HG02943 (cell line): ENCODE measurements at regions not wholly inside any gene's neighbourhood (a gene's known extent, or its start where the extent isn't known, plus 50 kb on each side); places are given as distances from the start of the nearest gene placed in this dataset.
"Not testable (repeated sequence)": the region's sequence is repeated elsewhere in the genome, so short reads cannot be mapped to it uniquely, and the experiment has no call there.

ENCODE experiments used
- ATAC-seq: cut with Tn5 transposase; IDR thresholded peaks from one replicate; pipeline ENCODE4 v1.9.1; 2021; ENCODE audit warnings: mild to moderate bottlenecking, low read depth, moderate library complexity; ENCODE audit not compliant: unreplicated experiment

- ATAC-seq: no peak
Observed at GRCh38 chr4:179027569-179027968, 1585.3 kb upstream of the AGA start.

- ATAC-seq: no peak
Observed at GRCh38 chr4:179028321-179028720, 1586.1 kb upstream of the AGA start.

GRCh38 chr4:179029683-179030082 is 1587.4 kb upstream of the AGA start:
- ATAC-seq: no peak

GRCh38 chr4:179040259-179040658 is 1598.0 kb upstream of the AGA start:
- no peak for ATAC-seq

GRCh38 chr4:179048839-179049453 is 1606.7 kb upstream of the AGA start:
- no peak for ATAC-seq

GRCh38 chr4:179051206-179051605 is 1609.0 kb upstream of the AGA start:
- no peak for ATAC-seq

- no peak for ATAC-seq
Observed at GRCh38 chr4:179059396-179059795, 1617.2 kb upstream of the AGA start.

GRCh38 chr4:179066254-179066653 is 1624.0 kb upstream of the AGA start:
- ATAC-seq: not testable (repeated sequence)

GRCh38 chr4:179071131-179071530 is 1628.9 kb upstream of the AGA start:
- no peak for ATAC-seq

GRCh38 chr4:179076865-179077264 is 1634.6 kb upstream of the AGA start:
- no peak for ATAC-seq

GRCh38 chr4:179095585-179096221 is 1653.5 kb upstream of the AGA start:
- ATAC-seq: no peak

- ATAC-seq: no peak
Observed at GRCh38 chr4:179097741-179098140, 1655.5 kb upstream of the AGA start.

- ATAC-seq: no peak
Observed at GRCh38 chr4:179110356-179110755, 1668.1 kb upstream of the AGA start.

GRCh38 chr4:179110816-179111215 is 1668.6 kb upstream of the AGA start:
- ATAC-seq: no peak

- no peak for ATAC-seq
Observed at GRCh38 chr4:179112441-179113170, 1670.4 kb upstream of the AGA start.

GRCh38 chr4:179114615-179115014 is 1672.4 kb upstream of the AGA start:
- no peak for ATAC-seq

GRCh38 chr4:179116011-179116410 is 1673.8 kb upstream of the AGA start:
- ATAC-seq: no peak

GRCh38 chr4:179116581-179116980 is 1674.3 kb upstream of the AGA start:
- no peak for ATAC-seq

GRCh38 chr4:179123084-179123483 is 1680.8 kb upstream of the AGA start:
- ATAC-seq: no peak

GRCh38 chr4:179124419-179124818 is 1682.2 kb upstream of the AGA start:
- no peak for ATAC-seq

- ATAC-seq: no peak
Observed at GRCh38 chr4:179124957-179125356, 1682.7 kb upstream of the AGA start.

GRCh38 chr4:179125870-179126269 is 1683.6 kb upstream of the AGA start:
- ATAC-seq: no peak
